ENCODE measurements at regions not wholly inside any gene's neighbourhood (a gene's known extent, or its start where the extent isn't known, plus 50 kb on each side); places are given as distances from the start of the nearest gene placed in this dataset.

GRCh38 chr6:122061855-122062254 is 337.6 kb upstream of the HSF2 start:
- TF ChIP-seq CTCF (IDR thresholded peaks at IDR 0.05) (no peak), EP300 (IDR thresholded peaks at IDR 0.05) (no peak), POLR2A (IDR thresholded peaks at IDR 0.05) (no peak)

Data from gastroesophageal sphincter (tissue), 3 donors.